NCI-H526 treated with DMSO at 0.1 percent for 48 hours (cell line): ENCODE measurements at regions not wholly inside any gene's neighbourhood (a gene's known extent, or its start where the extent isn't known, plus 50 kb on each side); places are given as distances from the start of the nearest gene placed in this dataset.

Source experiments
- DNase-seq: peaks from one replicate; lab custom pipeline; 2025; lab: John Stamatoyannopoulos, UW

- no peak for DNase-seq
Observed at GRCh38 chr1:13968361-13968760, 268.4 kb downstream of the PRDM2 start.

- DNase-seq: no peak
Observed at GRCh38 chr1:13970631-13971247, 270.8 kb downstream of the PRDM2 start.

- no peak for DNase-seq
Observed at GRCh38 chr1:13976485-13976884, 276.5 kb downstream of the PRDM2 start.

GRCh38 chr1:13981142-13981541, 281.2 kb downstream of the PRDM2 start:
- DNase-seq: no peak

- no peak for DNase-seq
Observed at GRCh38 chr1:13983393-13983792, 283.4 kb downstream of the PRDM2 start.

- no peak for DNase-seq
Observed at GRCh38 chr1:13990939-13991338, 291.0 kb downstream of the PRDM2 start.

- no peak for DNase-seq
Observed at GRCh38 chr1:13992489-13993285, 292.7 kb downstream of the PRDM2 start.

- no peak for DNase-seq
Observed at GRCh38 chr1:13994386-13994785, 294.4 kb downstream of the PRDM2 start.

GRCh38 chr1:13996334-13996733, 296.3 kb downstream of the PRDM2 start:
- no peak for DNase-seq

GRCh38 chr1:14003552-14003951, 303.6 kb downstream of the PRDM2 start:
- no peak for DNase-seq

- DNase-seq: no peak
Observed at GRCh38 chr1:14009582-14009981, 309.6 kb downstream of the PRDM2 start.

GRCh38 chr1:14010476-14010875, 310.5 kb downstream of the PRDM2 start:
- DNase-seq: no peak

GRCh38 chr1:14011132-14011531, 311.1 kb downstream of the PRDM2 start:
- no peak for DNase-seq

GRCh38 chr1:14011888-14012287, 311.9 kb downstream of the PRDM2 start:
- no peak for DNase-seq

GRCh38 chr1:14014929-14015328, 314.9 kb downstream of the PRDM2 start:
- DNase-seq: no peak

GRCh38 chr1:14015917-14016316, 315.9 kb downstream of the PRDM2 start:
- DNase-seq: no peak

GRCh38 chr1:14017531-14017961, 317.6 kb downstream of the PRDM2 start:
- no peak for DNase-seq

GRCh38 chr1:14019461-14019860, 319.5 kb downstream of the PRDM2 start:
- no peak for DNase-seq

GRCh38 chr1:14020006-14020405, 320.0 kb downstream of the PRDM2 start:
- DNase-seq: no peak

- DNase-seq: no peak
Observed at GRCh38 chr1:14027099-14027498, 327.1 kb downstream of the PRDM2 start.

GRCh38 chr1:14031461-14031860, 331.5 kb downstream of the PRDM2 start:
- DNase-seq: no peak

GRCh38 chr1:14034506-14034905, 334.5 kb downstream of the PRDM2 start:
- no peak for DNase-seq

- peak; percentile 43 for DNase-seq
Observed at GRCh38 chr1:14037101-14037847, 337.3 kb downstream of the PRDM2 start.
